Neural progenitor cell (in vitro differentiated cells): ENCODE measurements at regions not wholly inside any gene's neighbourhood (a gene's known extent, or its start where the extent isn't known, plus 50 kb on each side); places are given as distances from the start of the nearest gene placed in this dataset.

Experiments
- DNase-seq: peaks from one replicate; pipeline ENCODE4 v3.0.0-alpha.2; 2016; ENCODE audit warnings: low spot score
- H2AFZ ChIP-seq: fragments of 200-600 bp; sonication (generic); replicated peaks from 2 replicates; pipeline ENCODE4 v1.6.1; 2016; ENCODE audit warnings: antibody characterized with exemption
- H3F3A ChIP-seq: fragments of 200-600 bp; sonication (generic); 2 replicates; pipeline ENCODE4 v1.6.1; 2016; ENCODE audit warnings: antibody characterized with exemption, low read depth
- H3K27ac ChIP-seq: fragments of 200-600 bp; sonication (generic); 2 replicates; pipeline ENCODE4 v1.5.1; 2016; ENCODE audit warnings: mild to moderate bottlenecking
- H3K27me3 ChIP-seq: fragments of 200-600 bp; sonication (generic); 2 replicates; pipeline ENCODE4 v1.6.1; 2016; ENCODE audit warnings: mild to moderate bottlenecking, moderate library complexity
- H3K36me3 ChIP-seq: fragments of 200-600 bp; sonication (generic); 2 replicates; pipeline ENCODE4 v1.5.1; 2016
- H3K4me1 ChIP-seq: fragments of 200-600 bp; sonication (generic); 2 replicates; pipeline ENCODE4 v1.6.1; 2016; ENCODE audit warnings: mixed run types
- H3K4me2 ChIP-seq: fragments of 200-600 bp; sonication (generic); 2 replicates; pipeline ENCODE4 v1.6.1; 2016
- H3K4me3 ChIP-seq: fragments of 200-600 bp; sonication (generic); 2 replicates; pipeline ENCODE4 v1.5.1; 2016
- H3K79me2 ChIP-seq: fragments of 200-600 bp; sonication (generic); 2 replicates; pipeline ENCODE4 v1.6.1; 2016; ENCODE audit warnings: low read depth
- H3K9ac ChIP-seq: fragments of 200-600 bp; sonication (generic); 2 replicates; pipeline ENCODE4 v1.6.1; 2016
- H3K9me3 ChIP-seq: fragments of 200-600 bp; sonication (generic); 2 replicates; pipeline ENCODE4 v1.5.1; 2016; ENCODE audit warnings: low read depth
- H4K20me1 ChIP-seq: fragments of 200-600 bp; sonication (generic); 2 replicates; pipeline ENCODE4 v1.6.1; 2016; ENCODE audit warnings: low read depth
- H3K27ac Mint-ChIP-seq: 3 replicates; pipeline ENCODE4 v1.8.0; 2021; ENCODE audit warnings: mixed read lengths
- H3K27me3 Mint-ChIP-seq: 2 replicates; pipeline ENCODE4 v1.8.0; 2022; ENCODE audit warnings: low read depth, mild to moderate bottlenecking, inconsistent platforms, moderate library complexity, mixed read lengths; ENCODE audit not compliant: insufficient read depth
- H3K36me3 Mint-ChIP-seq: 3 replicates; pipeline ENCODE4 v1.8.0; 2021; ENCODE audit warnings: mixed read lengths
- H3K4me1 Mint-ChIP-seq: 3 replicates; pipeline ENCODE4 v1.8.0; 2021; ENCODE audit warnings: mixed read lengths
- H3K4me3 Mint-ChIP-seq: 3 replicates; pipeline ENCODE4 v1.8.0; 2021; ENCODE audit warnings: mild to moderate bottlenecking, moderate library complexity, mixed read lengths
- H3K9me3 Mint-ChIP-seq: 3 replicates; pipeline ENCODE4 v1.8.0; 2020; ENCODE audit warnings: mixed read lengths
- CTCF ChIP-seq: fragments of 200-600 bp; sonication (generic); IDR thresholded peaks from 2 replicates; pipeline ENCODE4 v1.5.1; 2017; ENCODE audit warnings: antibody characterized with exemption, mild to moderate bottlenecking
- EZH2 ChIP-seq: fragments of 200-600 bp; sonication (generic); IDR thresholded peaks from 2 replicates; pipeline ENCODE4 v1.6.1; 2017; ENCODE audit warnings: antibody characterized with exemption, mild to moderate bottlenecking, moderate library complexity
- EZH2phosphoT487 ChIP-seq: fragments of 200-600 bp; sonication (generic); IDR thresholded peaks from 2 replicates; pipeline ENCODE4 v1.6.1; 2017; ENCODE audit warnings: antibody characterized with exemption

GRCh38 chr2:16405551-16405950, 260.1 kb downstream of the CYRIA start:
- Mint-ChIP-seq H3K36me3 (peaks cover 3% of the 10 kb centered on the region), H3K27ac (peak overlapping the region; percentile 58), H3K4me3 (no peak overlapping the region), H3K27me3 (peaks cover 8% of the 10 kb centered on the region), H3K9me3 (peaks cover 3% of the 10 kb centered on the region), H3K4me1 (peaks cover 52% of the 10 kb centered on the region)
- Histone ChIP-seq H2AFZ (no peak overlapping the region), H3K36me3 (no peaks in the 10 kb centered on the region), H4K20me1 (no peaks in the 10 kb centered on the region), H3K9ac (no peak overlapping the region), H3K4me2 (peak overlapping the region; percentile 11), H3K4me1 (peaks cover 31% of the 10 kb centered on the region), H3F3A (peaks cover 24% of the 10 kb centered on the region), H3K4me3 (no peak overlapping the region), H3K27ac (no peak overlapping the region), H3K9me3 (no peaks in the 10 kb centered on the region), H3K27me3 (no peaks in the 10 kb centered on the region), H3K79me2 (no peaks in the 10 kb centered on the region)
- TF ChIP-seq EZH2 (no peak), EZH2phosphoT487 (no peak), CTCF (no peak)
- no peak for DNase-seq

- Histone ChIP-seq H3K27me3 (no peaks in the 10 kb centered on the region), H2AFZ (no peak overlapping the region), H3F3A (peaks cover 24% of the 10 kb centered on the region), H3K9ac (no peak overlapping the region), H3K9me3 (no peaks in the 10 kb centered on the region), H3K4me3 (no peak overlapping the region), H3K36me3 (no peaks in the 10 kb centered on the region), H4K20me1 (no peaks in the 10 kb centered on the region), H3K27ac (no peak overlapping the region), H3K4me2 (no peak overlapping the region), H3K4me1 (peaks cover 31% of the 10 kb centered on the region), H3K79me2 (no peaks in the 10 kb centered on the region)
- TF ChIP-seq EZH2phosphoT487 (no peak), CTCF (no peak), EZH2 (no peak)
- H3K4me3 Mint-ChIP-seq, result no peak overlapping the region
- peak overlapping the region; percentile 86 for H3K27ac Mint-ChIP-seq
- H3K36me3 Mint-ChIP-seq, result peaks cover under 1% of the 10 kb centered on the region
- H3K9me3 Mint-ChIP-seq, result peaks cover 3% of the 10 kb centered on the region
- no peak for DNase-seq
- H3K4me1 Mint-ChIP-seq, result peaks cover 56% of the 10 kb centered on the region
- peaks cover 7% of the 10 kb centered on the region for H3K27me3 Mint-ChIP-seq
Observed at GRCh38 chr2:16404551-16405300, 260.9 kb downstream of the CYRIA start.

GRCh38 chr2:16404146-16404545, 261.5 kb downstream of the CYRIA start:
- Histone ChIP-seq H3K36me3 (no peaks in the 10 kb centered on the region), H3K4me2 (no peak overlapping the region), H3K9me3 (no peaks in the 10 kb centered on the region), H3K4me3 (no peak overlapping the region), H2AFZ (no peak overlapping the region), H3K79me2 (no peaks in the 10 kb centered on the region), H3K9ac (no peak overlapping the region), H3K27ac (no peak overlapping the region), H3F3A (peaks cover 24% of the 10 kb centered on the region), H4K20me1 (no peaks in the 10 kb centered on the region), H3K27me3 (no peaks in the 10 kb centered on the region), H3K4me1 (peaks cover 31% of the 10 kb centered on the region)
- Mint-ChIP-seq H3K27me3 (peaks cover 6% of the 10 kb centered on the region), H3K9me3 (peaks cover 3% of the 10 kb centered on the region), H3K4me1 (peaks cover 54% of the 10 kb centered on the region), H3K27ac (no peak overlapping the region), H3K4me3 (no peak overlapping the region), H3K36me3 (no peaks in the 10 kb centered on the region)
- TF ChIP-seq EZH2phosphoT487, result no peak
- no peak for TF ChIP-seq CTCF
- TF ChIP-seq EZH2, result no peak
- no peak for DNase-seq
